GM06990 (cell line): ENCODE measurements at regions not wholly inside any gene's neighbourhood (a gene's known extent, or its start where the extent isn't known, plus 50 kb on each side); places are given as distances from the start of the nearest gene placed in this dataset.

ENCODE experiments used
- DNase-seq: peaks from one replicate; pipeline ENCODE4 v3.0.0-alpha.2; 2011; ENCODE audit not compliant: insufficient read length; ENCODE audit errors: extremely low read depth
- H3K27me3 ChIP-seq: replicated peaks from 2 replicates; pipeline ENCODE4 v1.6.0; 2011; ENCODE audit warnings: low read length; ENCODE audit not compliant: control insufficient read depth, insufficient read depth
- H3K36me3 ChIP-seq: 2 replicates; pipeline ENCODE4 v1.5.1; 2011; ENCODE audit warnings: low read length; ENCODE audit not compliant: control insufficient read depth, insufficient read depth
- H3K4me3 ChIP-seq: replicated peaks from 2 replicates; pipeline ENCODE4 v1.5.1; 2011; ENCODE audit warnings: low read depth, mild to moderate bottlenecking, control low read depth, low read length
- CTCF ChIP-seq: IDR thresholded peaks from 2 replicates; pipeline ENCODE4 v1.5.1; 2011; ENCODE audit warnings: low read length, control low read depth, mild to moderate bottlenecking, inconsistent platforms; ENCODE audit not compliant: insufficient read depth, poor library complexity, severe bottlenecking

- H3K36me3 ChIP-seq = no peaks in the 10 kb centered on the region
- DNase-seq = no peak
- TF ChIP-seq CTCF = no peak
These were observed 93.5 kb downstream of the ZIC4 start for GRCh38 chr3:147312786-147313280.

GRCh38 chr3:147311716-147312115, 94.6 kb downstream of the ZIC4 start:
- Histone ChIP-seq H3K27me3 (no peaks in the 10 kb centered on the region), H3K36me3 (no peaks in the 10 kb centered on the region), H3K4me3 (no peak overlapping the region)
- DNase-seq = no peak
- TF ChIP-seq CTCF = no peak

More at GRCh38 chr3:147312786-147313280, 93.5 kb downstream of the ZIC4 start:
- H3K27me3 ChIP-seq = no peaks in the 10 kb centered on the region
- no peak overlapping the region for H3K4me3 ChIP-seq

GRCh38 chr3:147305533-147306250, 100.7 kb downstream of the ZIC4 start:
- DNase-seq = no peak
- TF ChIP-seq CTCF = no peak
- H3K4me3 ChIP-seq = no peak overlapping the region
- H3K36me3 ChIP-seq = no peaks in the 10 kb centered on the region
- no peaks in the 10 kb centered on the region for H3K27me3 ChIP-seq

GRCh38 chr3:147304756-147305155, 101.6 kb downstream of the ZIC4 start:
- DNase-seq = no peak
- no peaks in the 10 kb centered on the region for H3K36me3 ChIP-seq
- no peaks in the 10 kb centered on the region for H3K27me3 ChIP-seq
- no peak for TF ChIP-seq CTCF
- no peak overlapping the region for H3K4me3 ChIP-seq

- H3K27me3 ChIP-seq = no peaks in the 10 kb centered on the region
- no peak for TF ChIP-seq CTCF
- H3K36me3 ChIP-seq = no peaks in the 10 kb centered on the region
- DNase-seq = no peak
- H3K4me3 ChIP-seq = no peak overlapping the region
These were observed 104.6 kb downstream of the ZIC4 start for GRCh38 chr3:147301781-147302180.

- Histone ChIP-seq H3K27me3 (no peaks in the 10 kb centered on the region), H3K36me3 (no peaks in the 10 kb centered on the region), H3K4me3 (no peak overlapping the region)
- no peak for DNase-seq
- TF ChIP-seq CTCF = no peak
These were observed 106.7 kb downstream of the ZIC4 start for GRCh38 chr3:147299656-147300055.
